HepG2 (cell line): ENCODE measurements at regions not wholly inside any gene's neighbourhood (a gene's known extent, or its start where the extent isn't known, plus 50 kb on each side); places are given as distances from the start of the nearest gene placed in this dataset.
A peak's percentile ranks its signal among the peaks of the same experiment; 100 is the strongest.

Experiments
- ATAC-seq: fragments of 200-7000 bp; cut with Tn5 transposase; 3 replicates; pipeline ENCODE4 v1.9.1; 2020; ENCODE audit warnings: mild to moderate bottlenecking, moderate library complexity
- BruUV-seq: library from RNA; stranded (reverse); fragments of 400-500 nt; replicated peaks from 2 replicates; lab custom pipeline; 2021; lab: Mats Ljungman, UMichigan
- CTCF ChIA-PET: fragments of 300-600 bp; formaldehyde crosslinking; extraction: SDS; loops from one replicate; lab custom pipeline; 2021; ENCODE audit warnings: low total read pairs, inconsistent platforms, low intra/inter-chr PET ratio; lab: Yijun Ruan, JAX
- POLR2A ChIA-PET: fragments of 350-600 bp; sonication (Branson Sonifier 250); formaldehyde crosslinking; loops from one replicate; lab custom pipeline; 2020; ENCODE audit warnings: antibody characterized with exemption, inconsistent platforms; lab: Yijun Ruan, JAX
- DNase-seq: peaks from one replicate; pipeline ENCODE4 v3.0.0-alpha.2; 2015; ENCODE audit warnings: low spot score
- FAIRE-seq: peaks from 3 replicates; lab custom pipeline; 2011; peaks lifted over from hg19 to GRCh38; lab: Jason Lieb, UNC
- H2AFZ ChIP-seq: one replicate; pipeline ENCODE4 v1.6.1; 2011; ENCODE audit warnings: low read length, inconsistent platforms
- H3K27ac ChIP-seq: fragments of 300-600 bp; 3 replicates; pipeline ENCODE4 v1.8.0; 2011; ENCODE audit warnings: mixed run types, mild to moderate bottlenecking, mixed read lengths, low read length, inconsistent platforms; ENCODE audit not compliant: insufficient read depth; ENCODE audit errors: extremely low read length
- H3K27me3 ChIP-seq, 2 experiments: fragments of 200-600 bp in 1 of 2; 2 replicates in 1 of 2; 3 replicates in 1 of 2; pipeline versions ENCODE4 v1.6.0 to v1.8.0; 2011; ENCODE audit warnings: low read length in 2 of 2, mild to moderate bottlenecking in 2 of 2, moderate library complexity in 2 of 2, inconsistent platforms in 1 of 2; ENCODE audit not compliant: insufficient read depth in 2 of 2, control insufficient read depth in 1 of 2
- H3K36me3 ChIP-seq, 2 experiments: fragments of 200-600 bp in 1 of 2; replicated peaks in 1 of 2; 2 replicates in 1 of 2; 3 replicates in 1 of 2; pipeline versions ENCODE4 v1.5.1 to v1.8.0; 2011; ENCODE audit warnings: low read length in 2 of 2, inconsistent platforms in 1 of 2; ENCODE audit not compliant: insufficient read depth in 2 of 2, control insufficient read depth in 1 of 2
- H3K4me1 ChIP-seq: 2 replicates; pipeline ENCODE4 v1.5.1; 2012; ENCODE audit warnings: low read length, inconsistent platforms; ENCODE audit not compliant: insufficient read depth
- H3K4me2 ChIP-seq: 2 replicates; pipeline ENCODE4 v1.6.0; 2011; ENCODE audit warnings: low read depth, low read length, inconsistent platforms
- H3K4me3 ChIP-seq, 3 experiments: fragments of 200-600 bp in 1 of 3; sonication (generic), shearing (Covaris generic) in 1 of 3; replicated peaks in 1 of 3; 2 replicates each; pipeline ENCODE4 v1.5.1; 2011 to 2016; ENCODE audit warnings: low read length in 3 of 3, inconsistent platforms in 2 of 3, low read depth in 2 of 3, mild to moderate bottlenecking in 2 of 3, control low read depth in 1 of 3, mixed read lengths in 1 of 3; ENCODE audit not compliant: insufficient read depth in 1 of 3
- H3K79me2 ChIP-seq: one replicate; pipeline ENCODE4 v1.6.1; 2011; ENCODE audit warnings: low read length, inconsistent platforms; ENCODE audit not compliant: insufficient read depth
- H3K9ac ChIP-seq: 2 replicates; pipeline ENCODE4 v1.6.0; 2011; ENCODE audit warnings: mild to moderate bottlenecking, low read depth, low read length, inconsistent platforms; ENCODE audit not compliant: insufficient read depth
- H3K9me3 ChIP-seq: 2 replicates; pipeline ENCODE4 v1.5.1; 2012; ENCODE audit warnings: mild to moderate bottlenecking, low read length
- H4K20me1 ChIP-seq: 2 replicates; pipeline ENCODE4 v1.6.0; 2011; ENCODE audit warnings: inconsistent platforms, mild to moderate bottlenecking, low read length, moderate library complexity; ENCODE audit not compliant: insufficient read depth
- CCAR2 ChIP-seq: fragments of 200-400 bp; formaldehyde crosslinking; optimal IDR thresholded peaks from 2 replicates; pipeline ENCODE3; 2018; ENCODE audit warnings: low read depth, mild to moderate bottlenecking, low read length, moderate library complexity
- FOSL2 ChIP-seq: sonication (generic); formaldehyde crosslinking; IDR thresholded peaks from 2 replicates; pipeline ENCODE4 v1.4.0; 2020; ENCODE audit warnings: missing genetic modification reagents
- HMGXB4 ChIP-seq, 2 experiments: sonication (generic) in 1 of 2; formaldehyde crosslinking in 1 of 2; IDR thresholded peaks; 2 replicates each; pipeline versions ENCODE4 v1.4.0 to v1.6.1; 2018 to 2020; ENCODE audit warnings: missing genetic modification reagents in 2 of 2, borderline replicate concordance in 1 of 2, low read depth in 1 of 2, mild to moderate bottlenecking in 1 of 2, missing biosample characterization in 1 of 2
- HOXA3 ChIP-seq: sonication (generic); formaldehyde crosslinking; IDR thresholded peaks from 2 replicates; pipeline ENCODE4 v1.5.0; 2020; ENCODE audit warnings: missing genetic modification reagents
- PRDM10 ChIP-seq: sonication (generic); formaldehyde crosslinking; IDR thresholded peaks from 2 replicates; pipeline ENCODE4 v1.4.0; 2020; ENCODE audit warnings: low read depth, missing genetic modification reagents
- SMC3 ChIP-seq: IDR thresholded peaks from 2 replicates; pipeline ENCODE4 v1.6.1; 2011; ENCODE audit warnings: low read length, improper control_type of control experiment
- STAG1 ChIP-seq: sonication (generic); formaldehyde crosslinking; IDR thresholded peaks from 2 replicates; pipeline ENCODE4 v1.4.0; 2020; ENCODE audit warnings: missing genetic modification reagents
- TARDBP ChIP-seq: sonication (generic); formaldehyde crosslinking; IDR thresholded peaks from 2 replicates; pipeline ENCODE4 v1.8.0; 2022; ENCODE audit warnings: mild to moderate bottlenecking, missing genetic modification reagents
- TRAFD1 ChIP-seq: sonication (generic); formaldehyde crosslinking; IDR thresholded peaks from 2 replicates; pipeline ENCODE4 v1.5.1; 2020; ENCODE audit warnings: missing genetic modification reagents, mild to moderate bottlenecking, borderline replicate concordance
- ZNF781 ChIP-seq: sonication (generic); formaldehyde crosslinking; IDR thresholded peaks from 2 replicates; pipeline ENCODE4 v1.5.1; 2020; ENCODE audit warnings: borderline replicate concordance, mild to moderate bottlenecking, missing genetic modification reagents; ENCODE audit errors: not compliant biosample characterization
- WGBS: methylation state at CpG from one replicate; pipeline ENCODE4 v1.1.6; 2017; ENCODE audit warnings: low lambda C conversion rate; 5-methylcytosine and 5-hydroxymethylcytosine counted together
- in situ Hi-C: cut with HindIII; loops from 2 replicates; pipeline ENCODE4 v1.10.0; 2017; ENCODE audit warnings: low pct_unique_long_range_greater_than_20kb; ENCODE audit not compliant: extremely low pct_ligation_motif_present
- intact Hi-C: fragments of 100-400 bp; cut with micrococcal nuclease; formaldehyde crosslinking; loops from one replicate; pipeline ENCODE4 v1.10.0; 2022; ENCODE audit not compliant: unreplicated experiment
- TF ChIP-seq, protein P1 (sequence below): sonication (generic); formaldehyde crosslinking; IDR thresholded peaks from 2 replicates; pipeline ENCODE4 v1.4.0; 2020; ENCODE audit warnings: mild to moderate bottlenecking, missing genetic modification reagents, borderline replicate concordance

DNA sequence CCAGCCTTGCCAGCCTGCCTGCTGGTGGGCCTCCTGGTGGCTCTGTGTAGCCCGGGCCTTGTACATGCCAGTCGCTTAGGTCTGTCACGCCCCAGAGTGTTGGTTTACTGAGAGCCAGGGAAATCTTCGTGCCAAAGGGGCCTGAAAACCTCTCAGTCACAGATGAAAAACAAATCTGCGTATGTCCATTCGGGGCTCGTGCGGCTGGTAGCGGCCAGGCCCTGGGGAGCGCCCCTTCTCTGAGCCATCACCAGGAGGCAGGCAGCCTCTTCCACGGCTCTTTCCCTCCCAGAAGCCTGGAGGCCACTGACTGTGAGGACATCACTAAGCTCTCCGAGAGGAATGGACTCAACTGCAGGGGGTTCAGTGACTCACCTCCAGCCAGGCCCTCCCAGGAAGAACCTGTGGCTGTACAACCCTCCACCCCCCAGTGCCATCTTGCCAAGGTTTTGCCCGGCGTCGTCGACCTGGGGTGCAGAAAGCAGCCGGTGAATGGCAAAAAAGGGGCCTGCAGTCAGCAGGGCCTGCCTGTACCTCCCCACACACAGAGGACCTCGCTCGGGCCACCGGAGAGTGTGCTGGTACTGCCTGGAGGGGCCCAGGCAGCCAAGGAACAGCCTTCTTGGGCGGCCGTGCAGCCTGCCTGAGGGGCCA is 162.2 kb downstream of the BCOR start:
- no peak overlapping the region for H3K27ac ChIP-seq
- no peak overlapping the region for H3K9ac ChIP-seq
- WGBS = no CpG with 5 or more reads among the region's 22 CpGs
- no peaks in the 10 kb centered on the region for H4K20me1 ChIP-seq
- H3K4me1 ChIP-seq = peaks cover 24% of the 10 kb centered on the region
- peak overlapping the region; percentile 67 for H3K4me2 ChIP-seq
- in situ Hi-C loops (loop anchor here (25.0 kb wide), 1 partner anchor 327 kb away; no protein-coding TSS in a partner anchor), intact Hi-C loops (loop anchor here (5.0 kb wide), 1 partner anchor 332 kb away; no protein-coding TSS in a partner anchor)
- no peak overlapping the region for H2AFZ ChIP-seq
- DNase-seq = peak; percentile 42
- ChIA-PET POLR2A (interaction anchor here (0.8 to 1.5 kb wide), 4 partner anchors 78 to 241 kb away, joined by 3 to 7 read pairs (median 4); no protein-coding TSS in a partner anchor), CTCF (no interaction called here)
- no peaks in the 10 kb centered on the region for H3K79me2 ChIP-seq
- no peaks in the 10 kb centered on the region for H3K36me3 ChIP-seq
- peak; percentile 96 for ATAC-seq
- no peaks in the 10 kb centered on the region for H3K9me3 ChIP-seq
- H3K27me3 ChIP-seq = peaks cover 0 to 3% of the 10 kb centered on the region in 2 experiments; a peak in 1 of 5 replicates
- no TSS peak for BruUV-seq
- no peak for FAIRE-seq
- peak overlapping the region in 2 of 3 experiments; percentile 15 to 46; a peak in 2 of 6 replicates for H3K4me3 ChIP-seq
- TF ChIP-seq FOSL2 (CRISPR knock-in tag) (0 out of 2 replicates have a peak, but pooled peaks have one; percentile 18), TRAFD1 (CRISPR knock-in tag) (no peak), SMC3 (peak; percentile 31; the same call in 1 of the 2 replicates), CCAR2 (no peak), HMGXB4 (CRISPR knock-in tag; IDR thresholded peaks at IDR 0.05; ENCODE audit: borderline replicate concordance in 1 of 2, low read depth in 1 of 2) (peak in 1 of 2 experiments; percentile 36; a peak in 1 of 4 replicates), ZNF781 (CRISPR knock-in tag) (no peak), STAG1 (CRISPR knock-in tag) (peak; percentile 79), TARDBP (CRISPR knock-in tag) (no peak), PRDM10 (CRISPR knock-in tag) (no peak), HOXA3 (no peak)
- TF ChIP-seq, protein P1, sequence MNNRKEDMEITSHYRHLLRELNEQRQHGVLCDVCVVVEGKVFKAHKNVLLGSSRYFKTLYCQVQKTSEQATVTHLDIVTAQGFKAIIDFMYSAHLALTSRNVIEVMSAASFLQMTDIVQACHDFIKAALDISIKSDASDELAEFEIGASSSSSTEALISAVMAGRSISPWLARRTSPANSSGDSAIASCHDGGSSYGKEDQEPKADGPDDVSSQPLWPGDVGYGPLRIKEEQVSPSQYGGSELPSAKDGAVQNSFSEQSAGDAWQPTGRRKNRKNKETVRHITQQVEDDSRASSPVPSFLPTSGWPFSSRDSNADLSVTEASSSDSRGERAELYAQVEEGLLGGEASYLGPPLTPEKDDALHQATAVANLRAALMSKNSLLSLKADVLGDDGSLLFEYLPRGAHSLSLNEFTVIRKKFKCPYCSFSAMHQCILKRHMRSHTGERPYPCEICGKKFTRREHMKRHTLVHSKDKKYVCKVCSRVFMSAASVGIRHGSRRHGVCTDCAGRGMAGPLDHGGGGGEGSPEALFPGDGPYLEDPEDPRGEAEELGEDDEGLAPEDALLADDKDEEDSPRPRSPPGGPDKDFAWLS = no peak
